A204.1 (cell line): ENCODE measurements at regions not wholly inside any gene's neighbourhood (a gene's known extent, or its start where the extent isn't known, plus 50 kb on each side); places are given as distances from the start of the nearest gene placed in this dataset.
"Not testable (repeated sequence)": the region's sequence is repeated elsewhere in the genome, so short reads cannot be mapped to it uniquely, and the experiment has no call there.

Source experiments
- FAIRE-seq: peaks from 2 replicates; lab custom pipeline; 2012; peaks lifted over from hg19 to GRCh38; lab: Jason Lieb, UNC

DNA sequence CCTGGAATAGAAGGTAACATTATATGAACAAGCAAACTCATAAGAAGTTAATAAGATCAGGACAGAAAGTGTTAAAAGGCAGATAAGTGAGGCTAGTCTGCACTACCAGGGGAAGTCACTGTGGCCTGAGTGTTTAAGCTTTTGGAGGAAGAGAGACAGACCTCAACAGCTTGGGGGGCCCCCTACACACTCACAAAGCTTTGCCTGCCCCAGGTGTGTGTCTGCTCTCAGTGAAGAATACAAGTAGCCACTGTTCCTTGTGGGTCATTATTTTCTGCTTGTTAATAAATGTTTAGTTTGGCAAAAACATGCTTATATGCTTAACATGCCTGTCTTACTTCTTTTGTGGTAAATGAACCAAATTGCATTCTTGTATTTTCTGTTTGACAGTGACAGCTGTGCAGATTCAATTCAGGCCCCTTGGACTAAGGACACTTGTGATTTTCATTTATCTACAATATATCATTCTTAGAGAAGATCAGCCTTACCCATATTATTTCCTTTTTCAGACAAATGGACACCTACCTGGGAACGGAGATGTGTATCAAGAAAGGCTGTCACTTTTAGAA lies 50.7 kb upstream of the C12orf71 start:
- FAIRE-seq, result no peak

DNA sequence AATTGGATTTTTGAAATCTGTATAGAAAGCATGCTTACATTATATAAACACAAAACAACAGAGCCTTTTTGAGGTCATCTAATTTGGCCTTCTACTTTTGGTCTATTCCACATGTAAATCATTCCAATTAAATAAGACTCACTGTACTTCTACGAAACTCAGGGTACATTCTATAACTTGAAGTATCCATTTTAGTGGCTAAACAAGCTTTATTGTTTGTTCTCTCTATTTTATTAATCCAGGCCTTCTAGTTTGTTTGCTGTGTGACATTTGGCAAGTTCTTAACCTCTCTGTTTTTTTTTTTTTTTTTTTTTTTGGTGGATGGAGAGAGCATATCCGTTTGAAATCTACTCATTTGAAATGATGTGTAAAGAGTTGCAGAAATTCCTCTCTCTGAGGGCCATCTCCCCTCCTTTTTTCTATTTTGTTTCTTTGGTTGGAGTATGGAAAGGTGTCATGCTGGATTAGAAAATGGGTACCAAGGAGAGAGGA lies 58.1 kb upstream of the C12orf71 start:
- FAIRE-seq, result no peak

DNA sequence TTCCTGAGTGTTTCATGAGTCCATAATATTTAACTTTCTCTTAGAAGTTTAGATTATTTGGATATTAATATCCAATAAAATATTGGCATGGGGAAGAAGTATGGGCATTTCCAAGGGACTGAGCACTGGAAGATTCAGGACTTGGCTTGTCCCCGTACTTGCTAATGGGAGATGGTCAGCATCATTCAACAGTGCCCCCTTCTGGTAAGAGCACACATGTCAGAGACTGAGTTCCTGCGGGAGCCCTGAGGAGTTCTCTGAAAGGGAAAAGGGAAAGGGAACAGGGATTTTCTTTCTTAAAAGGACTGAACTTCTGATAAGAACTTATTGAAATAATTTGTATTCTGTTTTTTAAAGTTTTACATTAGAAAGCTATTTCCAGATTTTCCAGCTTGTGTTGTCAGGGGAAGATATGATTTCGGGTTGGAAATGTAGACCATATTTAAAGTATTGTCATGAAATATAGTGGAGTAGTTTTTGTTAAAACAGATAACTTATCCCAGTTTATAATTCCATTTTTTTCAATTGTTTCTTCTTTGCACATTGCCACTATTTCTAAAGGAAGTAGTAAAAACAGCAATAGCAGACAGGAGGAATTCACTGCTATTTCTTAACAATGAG lies 59.8 kb upstream of the C12orf71 start:
- peak; percentile 90 for FAIRE-seq

DNA sequence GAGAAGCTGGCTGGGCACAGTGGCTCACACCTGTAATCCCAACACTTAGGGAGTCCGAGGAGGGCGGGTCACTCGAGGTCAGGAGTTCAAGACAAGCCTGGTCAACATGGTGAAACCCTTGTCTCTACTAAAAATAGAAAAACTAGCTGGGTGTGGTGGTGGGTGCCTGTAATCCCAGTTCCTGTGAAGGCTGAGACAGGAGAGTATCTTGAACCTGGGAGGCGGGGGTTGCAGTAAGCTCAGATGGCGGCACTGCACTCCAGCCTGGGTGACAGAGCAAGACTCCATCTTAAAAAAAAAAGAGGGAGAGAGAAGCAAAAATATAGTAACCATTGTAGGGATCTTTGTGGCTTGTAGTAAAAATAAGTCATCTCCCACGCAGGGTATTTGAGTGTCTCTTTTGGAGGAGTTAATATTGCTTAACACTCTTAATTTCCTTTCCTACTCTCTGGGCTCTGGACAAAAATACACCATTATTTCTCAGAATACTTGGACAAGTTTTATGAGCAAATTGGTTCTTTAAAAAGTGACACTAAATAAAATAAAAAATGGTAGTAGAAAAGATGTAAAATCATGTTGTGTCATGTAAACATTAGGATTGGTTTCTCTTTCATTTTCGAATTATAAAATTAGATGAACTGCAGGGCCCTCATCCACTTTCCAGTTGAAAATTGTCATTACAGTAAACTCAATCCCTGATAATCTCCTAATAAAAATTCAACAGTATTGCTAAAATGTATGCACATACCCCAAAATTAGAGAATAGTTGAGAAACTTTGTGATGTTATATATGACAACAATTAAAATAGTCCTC lies 61.1 kb upstream of the C12orf71 start:
- peak; percentile 70 for FAIRE-seq

DNA sequence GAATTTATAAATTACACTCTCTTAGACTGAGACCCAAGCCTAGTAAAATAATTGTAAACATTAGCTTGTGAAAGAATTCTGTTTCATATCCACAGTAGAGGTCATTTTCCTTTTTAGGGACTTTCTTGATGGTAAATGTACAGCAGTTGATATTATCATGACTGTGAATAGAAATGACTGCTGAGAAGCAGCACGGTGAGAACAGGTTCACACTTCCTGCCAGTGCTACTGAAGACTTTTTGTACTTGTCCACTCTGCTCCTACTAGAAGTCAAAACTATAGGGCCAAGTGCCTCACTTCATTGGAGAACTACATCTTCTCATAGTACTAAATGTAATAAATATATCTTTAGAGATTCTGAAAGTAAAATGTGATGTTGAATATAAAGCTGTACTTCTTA lies 63.3 kb upstream of the C12orf71 start:
- not testable (repeated sequence) for FAIRE-seq

DNA sequence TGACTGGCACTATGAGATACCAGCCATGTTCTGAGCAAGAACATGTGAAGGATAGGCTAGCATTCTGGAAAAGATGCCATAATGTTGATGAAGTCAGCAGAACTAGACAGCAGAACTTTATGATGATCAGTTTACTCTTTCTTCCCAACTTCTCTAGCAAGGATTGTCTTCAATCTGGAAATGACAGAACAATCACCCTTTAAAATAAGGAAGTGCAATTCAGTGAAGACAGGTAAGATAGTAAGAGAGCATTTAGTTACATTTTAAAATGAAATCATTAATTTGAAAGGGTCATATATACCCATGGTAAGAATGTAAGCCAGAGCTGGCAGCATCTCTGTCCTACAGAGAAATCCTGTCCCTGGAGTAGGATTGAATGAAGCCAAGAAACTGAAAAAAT lies 66.0 kb upstream of the C12orf71 start:
- FAIRE-seq, result no peak

DNA sequence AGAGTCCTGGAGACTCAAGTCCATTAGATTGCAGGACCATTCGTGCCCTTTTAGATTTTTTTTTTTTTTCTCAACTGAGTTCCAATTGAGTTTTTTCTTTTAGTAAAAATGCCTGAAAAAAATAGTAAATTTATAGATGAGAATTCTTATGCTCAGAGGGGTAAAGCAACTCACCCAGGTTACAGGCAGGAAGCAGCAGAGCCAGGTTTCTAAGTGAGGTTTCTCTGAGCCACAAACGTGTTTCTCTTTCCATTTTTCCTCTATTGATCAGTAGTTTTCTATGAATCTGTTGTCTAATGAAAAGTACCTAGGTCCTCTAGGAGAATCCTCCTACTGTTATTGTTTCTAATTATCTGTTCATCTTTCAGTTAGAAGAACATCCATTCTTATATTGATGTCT lies 66.4 kb upstream of the C12orf71 start:
- no peak for FAIRE-seq

DNA sequence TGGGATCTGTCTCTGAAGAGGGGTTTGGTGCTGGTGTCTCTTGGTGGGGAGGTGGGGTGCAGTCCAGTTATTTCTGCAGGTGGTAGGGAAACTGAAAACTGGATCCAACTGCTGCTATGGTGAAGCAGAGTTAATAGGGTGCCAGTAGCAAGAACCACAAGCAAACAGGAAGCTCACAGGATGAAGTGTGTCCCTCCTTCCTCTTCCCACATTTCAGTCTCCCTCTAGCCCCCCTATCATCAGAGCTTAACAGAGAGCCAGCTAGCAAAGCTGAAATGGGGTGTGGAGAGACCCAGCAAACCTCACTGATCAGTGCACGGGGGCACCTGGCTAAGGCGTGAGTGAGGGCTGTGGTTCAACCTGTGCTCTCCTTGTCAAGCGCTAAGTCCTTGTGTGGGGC lies 69.1 kb upstream of the C12orf71 start:
- FAIRE-seq, result no peak

DNA sequence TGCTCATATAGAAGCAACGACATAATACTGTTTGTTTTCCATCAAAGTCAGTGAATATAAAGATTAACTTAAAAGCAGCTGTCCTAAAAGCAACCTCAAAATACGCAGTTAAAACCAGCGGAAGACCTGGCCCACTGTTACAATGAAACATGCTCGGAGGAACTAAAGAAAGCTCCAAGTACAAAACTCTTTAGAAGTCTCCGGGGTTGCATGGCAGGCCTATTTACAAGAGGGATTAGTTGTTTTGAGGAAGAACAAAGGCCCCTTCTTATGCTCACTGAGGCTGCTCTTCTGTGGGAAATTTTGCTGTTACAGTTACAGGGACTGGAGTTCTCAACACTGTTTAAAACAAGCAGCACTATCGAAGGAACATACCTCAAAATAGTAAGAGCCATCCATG lies 75.9 kb upstream of the C12orf71 start:
- no peak for FAIRE-seq

DNA sequence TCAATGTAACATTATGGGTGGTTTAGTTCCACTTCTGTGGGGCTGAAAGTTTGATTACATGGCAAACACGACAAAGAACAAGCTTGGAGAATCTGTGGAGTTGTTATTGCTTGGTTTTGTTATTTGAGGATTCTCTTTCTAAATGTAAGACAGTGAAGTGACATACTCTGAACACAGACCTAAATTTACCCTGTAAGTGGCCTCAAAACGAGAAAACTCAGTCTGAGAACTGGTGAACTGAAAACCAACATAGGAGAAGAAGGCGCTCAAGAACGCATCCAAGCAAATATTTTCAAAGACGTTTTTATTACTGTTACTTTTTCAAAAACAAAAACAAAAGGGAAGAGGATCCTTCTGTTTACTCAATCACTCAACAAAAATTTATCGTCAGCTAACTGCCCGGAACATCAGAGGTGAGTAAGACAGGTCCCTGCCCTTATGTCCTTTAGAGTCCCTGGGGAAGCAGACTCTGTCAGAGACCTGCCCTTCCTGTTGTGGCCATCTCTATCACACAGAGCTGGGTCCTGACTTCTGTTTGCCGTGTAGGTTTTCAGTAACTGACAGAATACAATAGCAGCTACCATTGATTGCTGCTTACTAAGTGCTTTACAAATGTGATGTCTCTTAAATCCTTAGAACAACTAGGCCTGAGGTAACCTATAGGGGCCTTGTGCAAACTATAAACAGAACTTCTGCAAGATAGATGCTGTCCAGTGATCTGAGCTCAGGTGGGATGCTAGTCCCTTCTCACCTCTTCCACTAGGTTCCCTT lies 79.3 kb upstream of the C12orf71 start:
- FAIRE-seq, result no peak

DNA sequence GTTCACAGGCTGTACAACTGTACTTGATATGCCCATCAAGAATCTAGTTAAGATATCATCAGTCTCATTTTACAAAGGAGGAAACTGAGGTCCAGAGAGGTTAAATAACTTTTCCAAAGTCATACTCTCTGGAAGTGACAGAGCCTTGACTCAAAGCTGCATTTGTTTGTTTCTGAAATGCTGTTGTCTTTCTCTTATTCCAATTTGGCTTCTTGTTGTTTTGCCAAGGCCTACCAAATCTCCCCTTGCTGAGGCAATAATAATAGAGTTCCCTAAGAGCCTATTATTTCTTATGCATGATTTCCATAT lies 79.8 kb upstream of the C12orf71 start:
- FAIRE-seq, result no peak

DNA sequence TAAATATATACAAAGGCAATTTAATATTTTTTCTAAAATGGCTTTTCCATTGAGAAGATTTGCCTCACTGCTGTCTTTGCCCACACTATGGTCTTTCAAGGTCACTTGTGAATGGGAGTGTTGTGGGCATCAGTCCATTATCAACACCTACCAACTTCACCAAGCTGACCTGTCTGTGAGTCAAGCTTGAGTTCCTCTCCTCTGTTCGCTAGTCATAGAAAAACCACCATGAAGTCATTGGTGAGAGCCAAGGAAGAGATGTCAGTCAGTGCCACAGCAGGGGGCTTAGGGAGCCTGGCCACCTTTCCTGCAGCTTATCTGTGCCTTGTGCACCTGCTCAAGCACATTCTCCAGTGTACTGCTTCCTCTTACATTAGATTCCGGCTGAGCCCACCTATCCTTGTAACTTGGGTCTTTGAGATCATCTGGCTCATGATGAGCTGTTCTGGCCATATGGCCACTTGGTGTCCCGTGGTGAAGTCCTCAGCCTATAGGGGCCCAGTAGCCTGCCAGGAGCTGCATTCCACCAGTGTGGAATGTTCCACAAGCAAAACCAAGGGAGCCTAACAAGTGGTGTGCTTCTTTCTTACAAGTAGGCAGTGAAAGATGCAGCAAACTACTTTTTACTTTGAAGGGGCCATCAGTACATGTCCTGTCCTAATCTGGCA lies 80.8 kb upstream of the C12orf71 start:
- no peak for FAIRE-seq

DNA sequence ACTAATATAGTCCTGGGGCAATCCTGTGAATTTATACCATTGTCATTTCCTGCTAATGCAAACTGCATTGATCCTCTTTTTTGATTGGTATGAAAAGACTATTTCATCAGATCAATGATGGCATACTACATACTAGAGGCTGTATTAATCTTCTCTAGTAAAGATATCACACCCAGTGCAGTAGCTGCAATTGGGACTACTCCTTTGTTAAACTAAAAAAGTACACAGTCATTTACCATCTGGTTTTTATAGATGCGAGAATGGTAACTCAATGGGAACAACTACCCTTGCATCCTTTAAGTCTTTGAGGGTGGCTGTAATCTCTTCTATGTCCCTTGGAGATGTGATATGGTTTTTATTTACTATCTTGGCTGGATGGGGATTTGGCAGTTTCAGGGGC lies 80.2 kb upstream of the STK38L start:
- FAIRE-seq, result no peak

DNA sequence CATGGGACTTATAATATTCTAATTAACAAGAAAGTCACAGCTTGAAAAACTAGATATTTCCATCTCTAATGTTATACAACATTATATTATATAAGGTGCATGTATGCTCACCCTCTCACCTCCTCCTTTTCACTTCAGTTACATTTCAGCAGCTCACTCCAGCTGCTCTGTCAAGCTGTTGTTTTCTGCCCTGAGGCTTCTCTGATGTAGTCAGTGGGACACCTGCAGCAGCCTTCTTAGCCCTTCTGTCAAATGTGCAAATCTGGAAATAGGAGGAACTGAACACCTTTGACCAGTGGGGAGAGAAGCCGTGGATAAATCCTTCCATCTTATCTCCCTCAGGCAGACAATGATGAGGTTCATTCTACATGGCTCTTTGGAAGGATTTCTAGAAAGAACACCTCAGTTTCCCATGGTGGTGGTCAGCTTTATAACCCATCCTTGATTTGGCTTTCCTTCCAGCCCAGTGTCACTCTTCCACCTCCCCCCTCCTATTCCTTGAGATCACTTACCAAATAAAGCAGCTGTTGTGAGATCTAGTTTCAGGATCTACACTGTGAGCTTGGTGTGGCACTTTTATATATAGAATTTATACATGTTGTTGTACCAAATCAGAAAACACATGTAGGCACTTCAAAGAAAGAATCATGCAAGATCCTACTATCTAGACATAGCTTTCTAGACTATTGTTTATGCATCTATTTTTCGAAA lies 79.6 kb upstream of the STK38L start:
- FAIRE-seq, result no peak

DNA sequence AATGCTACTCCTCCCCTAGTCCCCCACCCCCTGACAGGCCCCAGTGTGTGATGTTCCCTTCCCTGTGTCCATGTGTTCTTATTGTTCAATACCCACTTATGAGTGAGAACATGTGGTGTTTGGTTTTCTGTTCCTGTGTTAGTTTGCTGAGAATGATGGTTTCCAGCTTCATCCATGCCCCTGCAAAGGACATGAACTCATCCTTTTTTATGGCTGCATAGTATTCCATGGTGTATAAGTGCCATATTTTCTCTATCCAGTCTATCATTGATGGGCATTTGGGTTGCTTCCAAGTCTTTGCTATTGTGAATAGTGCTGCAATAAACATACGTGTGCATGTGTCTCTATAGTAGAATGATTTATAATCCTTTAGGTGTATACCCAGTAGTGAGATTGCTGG lies 78.1 kb upstream of the STK38L start:
- not testable (repeated sequence) for FAIRE-seq

DNA sequence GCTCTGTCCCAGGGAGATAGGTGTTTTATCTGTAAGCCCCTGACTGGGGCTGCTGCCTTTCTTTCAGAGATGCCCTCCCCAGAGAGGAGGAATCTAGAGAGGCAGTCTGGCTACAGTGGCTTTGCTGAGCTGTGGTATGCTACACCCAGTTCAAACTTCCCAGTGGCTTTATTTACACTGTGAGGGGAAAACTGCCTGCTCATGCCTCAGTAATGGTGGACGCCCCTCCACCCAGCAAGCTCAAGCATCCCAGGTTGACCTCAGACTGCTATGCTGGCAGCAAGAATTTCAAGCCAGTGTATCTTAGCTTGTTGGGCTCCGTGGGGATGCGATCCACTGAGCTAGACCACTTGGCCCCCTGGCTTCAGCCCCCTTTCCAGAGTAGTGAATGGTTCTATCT lies 72.6 kb upstream of the STK38L start:
- not testable (repeated sequence) for FAIRE-seq

DNA sequence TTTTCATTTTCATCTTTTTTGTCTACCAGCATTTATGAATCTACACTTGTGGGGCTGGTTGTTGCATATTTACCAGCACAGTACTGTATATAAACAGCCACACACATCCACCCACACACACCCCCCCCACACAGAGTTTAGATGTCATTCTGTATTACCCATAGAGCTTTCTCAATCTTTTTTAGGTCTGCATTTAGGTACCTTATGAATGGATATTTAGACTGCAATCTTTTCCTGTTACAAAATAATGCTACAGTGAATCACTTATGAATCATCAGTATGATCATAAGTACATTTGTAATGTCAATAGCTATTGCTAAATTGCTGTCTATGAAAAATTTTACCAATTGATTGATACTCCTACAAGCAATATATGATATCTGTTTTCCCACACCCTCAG lies 67.3 kb upstream of the STK38L start:
- FAIRE-seq, result no peak

DNA sequence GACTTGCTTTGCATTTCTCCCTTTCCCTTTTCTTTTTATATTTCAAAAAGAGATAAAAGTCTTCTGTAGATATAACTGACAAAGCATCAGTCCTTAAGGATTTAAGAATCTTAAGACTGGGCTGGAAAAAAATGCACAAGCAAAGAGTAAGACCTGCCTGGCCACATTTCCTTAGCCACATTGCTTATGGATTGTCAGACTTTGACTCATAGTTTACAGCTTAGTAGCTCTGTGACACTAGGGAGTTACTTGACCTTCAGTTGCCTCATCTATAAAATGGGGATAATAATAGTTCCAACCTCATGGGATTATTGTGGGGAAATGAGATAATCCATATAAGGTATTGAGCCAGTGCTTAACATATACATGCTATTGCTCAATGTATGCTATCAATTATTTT lies 66.4 kb upstream of the STK38L start:
- no peak for FAIRE-seq

DNA sequence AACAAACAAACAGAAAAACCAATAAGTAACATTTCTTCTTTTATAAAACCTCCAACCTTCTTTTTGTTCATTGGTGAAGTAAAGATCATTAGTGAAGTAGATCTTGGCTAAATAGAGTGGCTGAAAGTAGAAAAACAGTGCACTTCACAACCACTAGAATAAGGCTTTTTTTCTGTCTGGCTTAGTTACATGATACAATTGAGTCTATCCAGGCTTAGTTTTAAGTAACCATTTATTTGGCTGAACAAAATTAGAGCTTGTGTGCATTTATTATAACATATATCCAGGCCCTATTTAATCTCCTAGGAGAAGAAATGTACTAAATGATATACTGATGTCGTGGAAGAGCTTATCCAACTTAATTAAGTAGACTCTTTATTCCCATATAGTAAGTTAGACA lies 65.8 kb upstream of the STK38L start:
- FAIRE-seq, result no peak

DNA sequence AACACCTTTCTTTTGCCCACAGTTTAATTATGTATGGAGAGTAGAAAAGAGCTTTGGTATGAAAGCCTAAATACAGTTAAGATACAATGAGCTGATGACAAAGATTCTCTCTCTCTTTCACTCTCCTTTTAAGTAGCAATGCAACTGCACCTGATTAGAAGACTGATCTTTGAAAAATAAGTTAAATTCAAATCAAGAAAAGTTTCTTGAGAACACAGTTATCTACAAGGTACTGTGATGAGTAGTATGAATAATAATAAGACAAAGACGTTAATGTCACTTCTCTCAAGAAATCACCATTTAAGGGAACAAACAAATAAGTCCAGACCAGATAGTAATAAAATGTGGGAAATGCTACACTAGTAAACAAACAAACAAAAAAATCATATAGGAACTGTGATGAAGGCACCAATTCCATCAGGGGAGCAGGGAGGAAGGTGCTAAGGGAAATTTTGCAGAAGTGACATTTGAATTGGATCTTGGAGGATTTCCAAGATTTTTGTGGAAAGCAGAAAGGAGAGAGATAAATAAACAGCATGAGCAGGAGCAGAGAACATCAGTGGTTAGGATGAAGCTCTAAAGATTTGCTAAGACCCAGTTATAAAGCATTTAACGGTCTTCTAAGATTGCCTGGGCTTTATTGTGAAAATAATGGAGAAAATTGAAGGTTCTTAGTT lies 65.2 kb upstream of the STK38L start:
- FAIRE-seq, result no peak
